WI38 (cell line): ENCODE measurements at regions not wholly inside any gene's neighbourhood (a gene's known extent, or its start where the extent isn't known, plus 50 kb on each side); places are given as distances from the start of the nearest gene placed in this dataset.

Source experiments
- H3K4me3 ChIP-seq: 2 replicates; pipeline ENCODE4 v1.5.1; 2011; ENCODE audit warnings: low read depth, mild to moderate bottlenecking, control low read depth, low read length
- TF ChIP-seq, protein P1 (sequence below): IDR thresholded peaks from 2 replicates; pipeline ENCODE4 v1.5.1; 2012; ENCODE audit warnings: low read depth, mild to moderate bottlenecking, control low read depth, low read length

DNA sequence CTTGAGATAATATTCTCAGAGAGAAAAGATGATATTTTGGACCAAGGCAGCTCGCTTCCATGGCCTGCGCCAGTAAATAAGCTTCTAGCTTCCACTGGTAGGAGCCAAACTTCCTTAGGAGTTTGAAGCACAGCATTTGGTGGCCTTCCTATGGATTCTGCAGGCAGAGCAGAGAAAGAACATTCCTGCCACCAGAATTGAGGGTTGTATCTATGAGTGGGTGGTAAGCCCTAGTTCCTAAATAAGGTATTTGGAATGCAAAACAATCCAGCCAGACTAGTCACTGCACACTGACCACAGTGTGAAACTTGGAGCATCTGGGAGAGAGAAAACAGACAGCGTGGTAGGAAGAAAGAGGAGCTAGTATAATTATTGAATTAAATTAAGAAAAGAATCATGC, 54.1 kb upstream of the BCAR3 start:
- H3K4me3 ChIP-seq = no peak overlapping the region
- TF ChIP-seq, protein P1, sequence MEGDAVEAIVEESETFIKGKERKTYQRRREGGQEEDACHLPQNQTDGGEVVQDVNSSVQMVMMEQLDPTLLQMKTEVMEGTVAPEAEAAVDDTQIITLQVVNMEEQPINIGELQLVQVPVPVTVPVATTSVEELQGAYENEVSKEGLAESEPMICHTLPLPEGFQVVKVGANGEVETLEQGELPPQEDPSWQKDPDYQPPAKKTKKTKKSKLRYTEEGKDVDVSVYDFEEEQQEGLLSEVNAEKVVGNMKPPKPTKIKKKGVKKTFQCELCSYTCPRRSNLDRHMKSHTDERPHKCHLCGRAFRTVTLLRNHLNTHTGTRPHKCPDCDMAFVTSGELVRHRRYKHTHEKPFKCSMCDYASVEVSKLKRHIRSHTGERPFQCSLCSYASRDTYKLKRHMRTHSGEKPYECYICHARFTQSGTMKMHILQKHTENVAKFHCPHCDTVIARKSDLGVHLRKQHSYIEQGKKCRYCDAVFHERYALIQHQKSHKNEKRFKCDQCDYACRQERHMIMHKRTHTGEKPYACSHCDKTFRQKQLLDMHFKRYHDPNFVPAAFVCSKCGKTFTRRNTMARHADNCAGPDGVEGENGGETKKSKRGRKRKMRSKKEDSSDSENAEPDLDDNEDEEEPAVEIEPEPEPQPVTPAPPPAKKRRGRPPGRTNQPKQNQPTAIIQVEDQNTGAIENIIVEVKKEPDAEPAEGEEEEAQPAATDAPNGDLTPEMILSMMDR = peak; percentile 43; the same call in 1 of the 2 replicates

DNA sequence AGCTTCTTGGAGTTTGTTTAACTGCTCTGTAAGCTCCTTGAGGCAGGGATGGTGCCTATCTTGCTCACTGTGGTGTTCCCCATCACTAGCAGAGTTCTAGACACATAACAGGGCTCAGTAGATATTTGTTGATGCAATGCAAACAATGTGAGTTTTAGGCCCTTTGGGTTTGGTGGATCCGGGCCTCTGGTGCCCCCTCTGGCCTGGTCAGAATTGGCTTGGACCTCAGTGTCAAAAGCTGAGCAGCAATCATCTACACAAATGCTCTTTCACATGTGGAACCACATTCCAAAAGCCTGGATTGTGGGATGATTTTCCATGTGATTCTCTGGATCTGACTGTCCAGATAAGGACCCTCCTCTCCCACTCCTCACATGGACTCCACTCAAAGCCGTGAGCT, 53.4 kb upstream of the BCAR3 start:
- TF ChIP-seq, protein P1 = 0 out of 2 replicates have a peak, but pooled peaks have one; percentile 29

DNA sequence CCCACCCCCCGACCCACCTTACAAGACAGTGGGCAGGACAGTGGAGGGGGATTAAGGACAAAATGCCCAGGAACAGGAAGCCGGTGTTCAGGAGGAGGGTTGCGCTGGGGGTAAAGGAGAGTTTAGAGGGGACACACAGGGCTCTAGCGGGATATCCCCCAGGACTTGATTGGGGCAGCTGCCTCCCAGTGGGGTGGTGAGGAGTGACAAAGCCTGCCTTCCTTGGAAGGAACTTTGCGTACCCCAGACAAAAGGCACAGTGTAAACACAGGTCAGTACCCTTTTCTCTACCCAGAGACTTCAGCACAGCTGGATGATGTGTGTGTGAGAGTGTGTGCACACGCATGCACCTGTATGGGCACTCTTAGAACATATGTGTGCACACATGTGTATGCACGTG, 51.7 kb upstream of the BCAR3 start:
- TF ChIP-seq, protein P1 = no peak
- H3K4me3 ChIP-seq = no peak overlapping the region

More for the DNA sequence above, 53.4 kb upstream of the BCAR3 start:
- H3K4me3 ChIP-seq = no peak overlapping the region

DNA sequence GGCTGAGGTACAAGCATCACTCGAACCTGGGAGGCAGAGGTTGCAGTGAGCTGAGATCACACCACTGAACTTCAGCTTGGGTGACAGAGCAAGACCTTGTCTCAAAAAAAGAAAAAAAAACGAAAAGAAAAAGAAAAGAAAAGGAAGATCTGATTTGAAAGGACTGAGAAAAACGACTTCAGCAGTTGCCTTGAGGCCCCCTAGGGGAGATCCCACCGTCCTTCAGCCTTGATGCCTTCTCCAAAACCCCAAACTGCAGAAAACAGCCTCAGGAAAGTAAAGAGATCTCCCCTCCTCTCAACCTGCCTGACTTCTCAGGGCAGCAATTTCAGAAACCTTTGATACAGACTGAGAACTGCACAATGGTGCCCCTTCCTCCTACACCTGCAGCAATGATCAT, 50.9 kb upstream of the BCAR3 start:
- TF ChIP-seq, protein P1 = no peak
- H3K4me3 ChIP-seq = no peak overlapping the region
